CMK (cell line): ENCODE measurements at regions not wholly inside any gene's neighbourhood (a gene's known extent, or its start where the extent isn't known, plus 50 kb on each side); places are given as distances from the start of the nearest gene placed in this dataset.

Experiments
- DNase-seq: peaks from one replicate; pipeline ENCODE4 v3.0.0-alpha.2; 2010; ENCODE audit warnings: low read depth

DNA sequence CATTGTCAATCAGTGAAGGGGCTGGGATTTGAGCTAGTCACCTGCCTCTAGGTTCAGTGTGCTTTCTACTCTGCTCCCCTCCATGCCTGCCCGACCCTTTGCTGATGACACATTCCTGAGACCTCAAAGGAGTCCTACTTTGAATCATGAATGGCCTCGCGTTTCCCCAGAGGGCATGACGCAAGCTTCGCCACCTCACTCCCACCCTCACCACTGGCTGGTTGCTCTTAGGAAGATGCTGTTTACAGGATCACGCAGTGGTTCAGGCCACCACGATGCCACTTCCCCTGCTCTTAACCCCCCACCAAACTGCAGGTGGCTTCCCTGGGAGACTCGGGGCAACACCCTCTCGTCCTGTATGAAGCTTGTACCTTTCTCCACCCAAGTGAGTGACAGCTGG lies 62.9 kb upstream of the B3GAT1 start:
- no peak for DNase-seq

DNA sequence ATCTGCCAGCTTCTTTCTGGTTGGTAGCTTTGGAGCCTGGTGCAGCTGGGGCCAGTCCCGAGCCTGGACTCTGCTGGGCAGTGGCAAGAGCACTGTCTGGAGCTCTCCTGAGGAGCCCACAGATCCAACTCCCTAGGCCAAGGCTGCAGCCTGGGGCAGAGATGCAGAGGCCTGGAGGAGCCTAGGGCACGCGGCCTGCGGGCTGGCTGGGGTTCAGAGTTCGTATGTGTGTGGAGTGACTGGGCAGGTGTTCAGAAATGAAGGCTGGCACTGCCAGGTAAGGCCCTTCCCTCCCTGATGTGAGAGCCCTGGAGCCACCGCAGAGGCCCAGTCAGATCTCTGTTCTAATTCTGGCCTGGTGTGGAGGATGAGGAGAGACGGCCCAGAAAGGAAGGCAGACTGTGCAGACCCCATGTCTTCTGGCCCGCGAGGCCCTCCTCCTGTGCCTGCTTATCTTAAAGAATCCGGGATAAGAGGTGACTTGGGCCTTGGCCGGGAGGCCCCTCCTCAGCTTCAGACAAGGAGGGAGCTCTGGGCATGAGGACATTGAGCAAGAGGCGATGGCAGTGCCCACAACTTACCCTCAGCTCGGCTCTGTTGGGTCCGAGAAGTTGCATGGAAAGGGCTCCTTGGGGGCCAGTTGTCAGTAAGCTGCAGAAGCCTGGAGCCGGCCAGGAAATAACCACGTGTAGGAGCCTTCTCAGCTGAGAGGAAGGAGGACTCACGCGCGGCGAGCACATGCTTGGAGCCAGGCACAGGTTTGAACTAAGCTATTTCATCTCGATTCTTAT lies 62.2 kb upstream of the B3GAT1 start:
- no peak for DNase-seq

- no peak for DNase-seq
Observed at GRCh38 chr11:134471716-134472455, 59.8 kb upstream of the B3GAT1 start.

DNA sequence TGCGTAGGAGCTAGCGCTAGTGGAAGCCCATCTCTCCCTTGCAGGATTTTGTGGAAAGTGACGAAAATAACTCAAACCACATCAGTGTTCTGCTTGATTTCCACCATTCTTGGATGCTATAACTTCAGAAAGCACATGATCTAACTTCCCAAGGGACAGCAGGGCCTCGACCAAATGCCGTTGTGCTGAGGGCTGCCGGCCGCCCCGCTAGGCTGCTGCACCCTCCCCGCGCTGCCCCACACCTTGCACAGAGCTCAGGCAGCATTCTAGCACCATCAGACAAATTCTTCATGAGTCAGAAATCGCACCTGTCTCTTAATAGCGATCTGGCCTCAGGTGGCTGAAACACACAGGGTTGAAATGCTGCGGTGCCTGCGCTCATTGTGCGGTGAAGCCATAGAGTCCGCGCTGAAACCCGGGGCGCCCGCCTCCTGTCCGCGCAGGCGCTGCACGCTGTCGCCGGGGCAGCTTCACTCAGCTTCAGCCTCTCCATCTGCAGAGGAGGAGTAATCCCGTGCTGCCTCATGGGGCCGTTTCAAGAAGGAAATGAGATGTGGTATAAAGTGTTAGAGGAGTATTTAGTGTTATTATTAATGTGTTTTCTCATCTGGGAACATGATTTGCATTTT lies 59.2 kb upstream of the B3GAT1 start:
- no peak for DNase-seq

DNA sequence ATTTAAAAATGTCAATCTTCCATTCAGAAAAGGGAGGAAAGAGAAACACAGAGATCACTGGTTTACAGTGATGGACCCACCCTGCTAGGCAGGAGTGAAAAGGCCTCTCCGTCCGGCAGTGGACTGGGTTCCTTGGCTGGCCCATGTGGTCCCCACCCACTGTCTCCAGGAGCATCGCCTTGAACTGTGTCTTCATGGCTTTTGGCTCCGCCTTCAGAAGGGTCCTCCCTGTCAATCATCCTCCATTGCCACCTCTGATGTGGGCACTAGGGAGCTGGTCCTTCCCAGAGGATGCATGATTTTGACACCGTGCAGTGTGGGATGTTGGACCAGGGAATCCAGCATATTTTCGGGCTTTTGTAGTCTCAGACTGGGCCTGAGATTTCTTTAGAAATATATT lies 58.2 kb upstream of the B3GAT1 start:
- no peak for DNase-seq

- no peak for DNase-seq
Observed at GRCh38 chr11:134469627-134470026, 57.6 kb upstream of the B3GAT1 start.

DNA sequence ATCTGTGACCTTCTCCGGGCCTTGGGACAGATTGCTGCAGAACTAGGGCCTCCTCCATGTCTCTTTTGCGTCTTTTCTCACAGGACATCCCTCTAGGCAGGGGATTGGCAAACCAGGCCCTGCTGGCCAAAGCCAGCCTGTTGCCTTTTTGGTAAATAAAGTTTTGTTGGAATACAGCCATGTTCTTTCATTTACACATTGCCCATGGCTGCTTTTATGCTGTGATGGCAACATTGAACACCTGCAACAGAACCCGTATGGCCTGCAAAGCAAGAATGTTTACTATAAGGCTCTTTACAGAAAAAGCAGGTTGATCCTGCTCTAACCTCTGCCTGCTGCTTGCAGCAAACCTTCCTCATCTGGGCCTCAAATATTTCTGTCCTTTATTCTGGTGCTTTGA lies 56.8 kb upstream of the B3GAT1 start:
- DNase-seq = no peak

DNA sequence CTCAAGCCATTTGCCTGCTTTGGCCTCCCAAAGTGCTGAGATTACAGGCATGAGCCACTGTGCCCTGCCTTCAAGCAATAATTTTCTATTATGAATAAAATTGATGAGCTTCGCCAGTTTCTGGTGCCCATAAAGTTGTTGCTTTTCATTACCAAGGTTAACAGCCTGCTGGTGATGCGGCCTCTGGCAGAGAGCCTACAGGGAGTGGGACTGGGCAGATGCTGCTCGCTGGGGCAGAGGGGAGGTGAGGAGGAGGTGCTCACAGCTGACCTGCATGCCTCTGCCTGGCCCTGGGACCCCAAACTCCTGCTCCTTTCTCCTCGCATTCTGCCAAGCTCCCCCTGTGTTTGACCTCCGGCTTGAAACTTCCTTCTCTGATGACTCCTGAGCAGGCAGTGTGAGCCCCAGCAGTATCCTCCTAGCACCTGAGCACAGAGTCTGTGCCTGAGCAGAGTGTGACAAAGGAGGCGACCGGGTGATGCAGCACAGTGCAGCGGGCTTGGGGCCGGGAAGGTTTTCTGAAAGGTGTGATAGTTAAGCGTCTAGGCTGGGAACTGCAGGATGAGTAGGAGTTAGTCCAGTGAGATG lies 56.1 kb upstream of the B3GAT1 start:
- DNase-seq = no peak

GRCh38 chr11:134466610-134467567 lies 54.8 kb upstream of the B3GAT1 start:
- no peak for DNase-seq

- no peak for DNase-seq
Observed at GRCh38 chr11:134466156-134466555, 54.1 kb upstream of the B3GAT1 start.

DNA sequence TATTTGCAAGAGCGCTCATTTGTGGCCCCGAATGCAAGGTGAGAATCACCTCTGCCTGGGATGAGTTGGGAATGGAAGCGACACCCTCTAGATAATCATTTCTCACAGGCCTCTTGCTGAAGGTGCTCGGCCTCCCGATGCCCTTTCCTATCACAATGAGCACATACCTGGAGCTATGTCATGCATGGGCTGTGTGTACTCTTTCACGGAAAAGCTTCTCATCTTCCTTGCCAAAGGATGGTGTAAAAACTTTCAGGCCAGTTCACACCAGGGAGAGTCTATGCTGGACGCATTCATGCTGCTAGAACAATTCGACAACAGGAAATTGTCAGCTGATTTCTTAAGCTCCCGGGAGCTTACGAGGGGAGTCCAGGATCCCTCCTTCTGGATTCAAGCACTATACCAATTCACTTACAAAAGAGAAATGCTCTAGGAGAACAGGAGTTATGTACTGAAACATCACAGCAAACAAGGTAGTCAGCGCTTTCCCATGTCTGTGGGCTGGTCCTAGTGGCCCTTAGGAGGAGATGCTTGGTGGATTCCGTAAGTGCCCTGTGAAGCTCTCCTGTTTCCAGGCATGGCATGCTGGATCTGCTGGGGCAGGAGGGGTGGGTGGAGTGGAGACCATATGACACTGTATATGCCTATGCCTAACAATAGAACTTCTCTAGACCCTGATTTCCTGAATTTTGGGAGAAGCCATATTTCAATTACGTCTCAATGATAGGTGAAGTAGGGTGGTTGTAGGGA lies 53.1 kb upstream of the B3GAT1 start:
- no peak for DNase-seq

GRCh38 chr11:134464196-134464595 lies 52.2 kb upstream of the B3GAT1 start:
- no peak for DNase-seq

- DNase-seq = no peak
Observed at GRCh38 chr11:134463716-134464115, 51.7 kb upstream of the B3GAT1 start.
